Left renal cortex interstitium (tissue), 4 donors: ENCODE measurements at regions not wholly inside any gene's neighbourhood (a gene's known extent, or its start where the extent isn't known, plus 50 kb on each side); places are given as distances from the start of the nearest gene placed in this dataset.
"Not testable (repeated sequence)": the region's sequence is repeated elsewhere in the genome, so short reads cannot be mapped to it uniquely, and the experiment has no call there.

Experiments
- DNase-seq, 4 donors: peaks; one replicate each; pipeline ENCODE4 v3.0.0-alpha.2; 2013; ENCODE audit warnings: low read depth in 4 of 4, low spot score in 2 of 4, missing footprints in 1 of 4

GRCh38 chr7:4519819-4520520 lies 162.1 kb upstream of the FOXK1 start:
- no peak for DNase-seq

- no peak for DNase-seq
Observed at GRCh38 chr7:4523219-4523618, 158.9 kb upstream of the FOXK1 start.

GRCh38 chr7:4523873-4524272 lies 158.2 kb upstream of the FOXK1 start:
- no peak for DNase-seq

- DNase-seq: no peak
Observed at GRCh38 chr7:4525884-4526283, 156.2 kb upstream of the FOXK1 start.

- no peak for DNase-seq
Observed at GRCh38 chr7:4527988-4528636, 154.0 kb upstream of the FOXK1 start.

GRCh38 chr7:4531236-4531635 lies 150.9 kb upstream of the FOXK1 start:
- no peak for DNase-seq

GRCh38 chr7:4533339-4533738 lies 148.8 kb upstream of the FOXK1 start:
- not testable (repeated sequence) for DNase-seq

GRCh38 chr7:4549681-4550080 lies 132.4 kb upstream of the FOXK1 start:
- DNase-seq: no peak

GRCh38 chr7:4550117-4550516 lies 132.0 kb upstream of the FOXK1 start:
- no peak for DNase-seq

GRCh38 chr7:4552985-4553384 lies 129.1 kb upstream of the FOXK1 start:
- DNase-seq: no peak

GRCh38 chr7:4556868-4557793 lies 125.0 kb upstream of the FOXK1 start:
- DNase-seq: no peak

- DNase-seq: no peak
Observed at GRCh38 chr7:4561795-4562194, 120.3 kb upstream of the FOXK1 start.

GRCh38 chr7:4566714-4567113 lies 115.4 kb upstream of the FOXK1 start:
- no peak for DNase-seq

GRCh38 chr7:4574851-4575250 lies 107.2 kb upstream of the FOXK1 start:
- DNase-seq: no peak

GRCh38 chr7:4575254-4575653 lies 106.8 kb upstream of the FOXK1 start:
- DNase-seq: no peak

GRCh38 chr7:4602905-4603842 lies 78.9 kb upstream of the FOXK1 start:
- DNase-seq: no peak

- no peak for DNase-seq
Observed at GRCh38 chr7:4603843-4604231, 78.3 kb upstream of the FOXK1 start.

GRCh38 chr7:4604456-4604940 lies 77.6 kb upstream of the FOXK1 start:
- DNase-seq: no peak

GRCh38 chr7:4606797-4607196 lies 75.3 kb upstream of the FOXK1 start:
- no peak for DNase-seq

GRCh38 chr7:4607311-4607729 lies 74.8 kb upstream of the FOXK1 start:
- DNase-seq: no peak
